ENCODE measurements at regions not wholly inside any gene's neighbourhood (a gene's known extent, or its start where the extent isn't known, plus 50 kb on each side); places are given as distances from the start of the nearest gene placed in this dataset.

GRCh38 chr5:117065800-117066199 lies 491.2 kb upstream of the SEMA6A start:
- no peak overlapping the region for H3K9ac ChIP-seq (ENCODE audit: low read depth, low read length)
- H3K4me3 ChIP-seq (ENCODE audit: low read depth, low read length): no peak overlapping the region
- no peaks in the 10 kb centered on the region for H3K27me3 ChIP-seq (ENCODE audit: control insufficient read depth, insufficient read depth, low read length)
- no peaks in the 10 kb centered on the region for H3K4me1 ChIP-seq (ENCODE audit: control insufficient read depth, insufficient read depth, low read length)
- H3K36me3 ChIP-seq (ENCODE audit: control insufficient read depth, insufficient read depth, low read length): no peaks in the 10 kb centered on the region
- H3K9me3 ChIP-seq (ENCODE audit: control insufficient read depth, insufficient read depth, low read length): no peaks in the 10 kb centered on the region
- no peak overlapping the region for H3K27ac ChIP-seq (ENCODE audit: low read depth, low read length)

- Histone ChIP-seq H3K4me1 (ENCODE audit: control insufficient read depth, insufficient read depth, low read length) (no peaks in the 10 kb centered on the region), H3K4me3 (ENCODE audit: low read depth, low read length) (no peak overlapping the region), H3K27me3 (ENCODE audit: control insufficient read depth, insufficient read depth, low read length) (no peaks in the 10 kb centered on the region), H3K27ac (ENCODE audit: low read depth, low read length) (no peak overlapping the region), H3K9me3 (ENCODE audit: control insufficient read depth, insufficient read depth, low read length) (no peaks in the 10 kb centered on the region), H3K36me3 (ENCODE audit: control insufficient read depth, insufficient read depth, low read length) (no peaks in the 10 kb centered on the region), H3K9ac (ENCODE audit: low read depth, low read length) (no peak overlapping the region)
Observed at GRCh38 chr5:117065161-117065560, 490.5 kb upstream of the SEMA6A start.

GRCh38 chr5:117060099-117060498 lies 485.5 kb upstream of the SEMA6A start:
- no peaks in the 10 kb centered on the region for H3K36me3 ChIP-seq (ENCODE audit: control insufficient read depth, insufficient read depth, low read length)
- H3K27me3 ChIP-seq (ENCODE audit: control insufficient read depth, insufficient read depth, low read length): no peaks in the 10 kb centered on the region
- H3K27ac ChIP-seq (ENCODE audit: low read depth, low read length): no peak overlapping the region
- H3K9ac ChIP-seq (ENCODE audit: low read depth, low read length): no peak overlapping the region
- H3K4me1 ChIP-seq (ENCODE audit: control insufficient read depth, insufficient read depth, low read length): peaks cover 18% of the 10 kb centered on the region
- no peaks in the 10 kb centered on the region for H3K9me3 ChIP-seq (ENCODE audit: control insufficient read depth, insufficient read depth, low read length)
- H3K4me3 ChIP-seq (ENCODE audit: low read depth, low read length): no peak overlapping the region

GRCh38 chr5:117058740-117059139 lies 484.1 kb upstream of the SEMA6A start:
- no peaks in the 10 kb centered on the region for H3K27me3 ChIP-seq (ENCODE audit: control insufficient read depth, insufficient read depth, low read length)

GRCh38 chr5:117055517-117055916 lies 480.9 kb upstream of the SEMA6A start:
- H3K27ac ChIP-seq (ENCODE audit: low read depth, low read length): no peak overlapping the region
- no peaks in the 10 kb centered on the region for H3K36me3 ChIP-seq (ENCODE audit: control insufficient read depth, insufficient read depth, low read length)
- H3K4me3 ChIP-seq (ENCODE audit: low read depth, low read length): no peak overlapping the region

More at GRCh38 chr5:117058740-117059139, 484.1 kb upstream of the SEMA6A start:
- H3K4me1 ChIP-seq (ENCODE audit: control insufficient read depth, insufficient read depth, low read length): peaks cover 32% of the 10 kb centered on the region
- H3K9ac ChIP-seq (ENCODE audit: low read depth, low read length): no peak overlapping the region
- no peak overlapping the region for H3K4me3 ChIP-seq (ENCODE audit: low read depth, low read length)
- H3K9me3 ChIP-seq (ENCODE audit: control insufficient read depth, insufficient read depth, low read length): no peaks in the 10 kb centered on the region
- no peak overlapping the region for H3K27ac ChIP-seq (ENCODE audit: low read depth, low read length)
- no peaks in the 10 kb centered on the region for H3K36me3 ChIP-seq (ENCODE audit: control insufficient read depth, insufficient read depth, low read length)

GRCh38 chr5:117054911-117055310 lies 480.3 kb upstream of the SEMA6A start:
- Histone ChIP-seq H3K9ac (ENCODE audit: low read depth, low read length) (no peak overlapping the region), H3K27me3 (ENCODE audit: control insufficient read depth, insufficient read depth, low read length) (no peaks in the 10 kb centered on the region), H3K27ac (ENCODE audit: low read depth, low read length) (no peak overlapping the region)

More at GRCh38 chr5:117055517-117055916, 480.9 kb upstream of the SEMA6A start:
- no peaks in the 10 kb centered on the region for H3K9me3 ChIP-seq (ENCODE audit: control insufficient read depth, insufficient read depth, low read length)
- H3K27me3 ChIP-seq (ENCODE audit: control insufficient read depth, insufficient read depth, low read length): no peaks in the 10 kb centered on the region
- H3K9ac ChIP-seq (ENCODE audit: low read depth, low read length): no peak overlapping the region
- H3K4me1 ChIP-seq (ENCODE audit: control insufficient read depth, insufficient read depth, low read length): peaks cover 47% of the 10 kb centered on the region

GRCh38 chr5:117054141-117054540 lies 479.5 kb upstream of the SEMA6A start:
- H3K27ac ChIP-seq (ENCODE audit: low read depth, low read length): peak overlapping the region; percentile 50
- no peak overlapping the region for H3K4me3 ChIP-seq (ENCODE audit: low read depth, low read length)
- H3K9ac ChIP-seq (ENCODE audit: low read depth, low read length): no peak overlapping the region
- H3K27me3 ChIP-seq (ENCODE audit: control insufficient read depth, insufficient read depth, low read length): no peaks in the 10 kb centered on the region
- no peaks in the 10 kb centered on the region for H3K9me3 ChIP-seq (ENCODE audit: control insufficient read depth, insufficient read depth, low read length)
- peaks cover 47% of the 10 kb centered on the region for H3K4me1 ChIP-seq (ENCODE audit: control insufficient read depth, insufficient read depth, low read length)
- H3K36me3 ChIP-seq (ENCODE audit: control insufficient read depth, insufficient read depth, low read length): no peaks in the 10 kb centered on the region

More at GRCh38 chr5:117054911-117055310, 480.3 kb upstream of the SEMA6A start:
- peaks cover 47% of the 10 kb centered on the region for H3K4me1 ChIP-seq (ENCODE audit: control insufficient read depth, insufficient read depth, low read length)
- H3K9me3 ChIP-seq (ENCODE audit: control insufficient read depth, insufficient read depth, low read length): no peaks in the 10 kb centered on the region
- no peaks in the 10 kb centered on the region for H3K36me3 ChIP-seq (ENCODE audit: control insufficient read depth, insufficient read depth, low read length)
- no peak overlapping the region for H3K4me3 ChIP-seq (ENCODE audit: low read depth, low read length)

GRCh38 chr5:117041926-117042595 lies 467.4 kb upstream of the SEMA6A start:
- Histone ChIP-seq H3K4me1 (ENCODE audit: control insufficient read depth, insufficient read depth, low read length) (peaks cover 27% of the 10 kb centered on the region), H3K4me3 (ENCODE audit: low read depth, low read length) (peak overlapping the region; percentile 3; the same call in 1 of the 2 replicates), H3K9ac (ENCODE audit: low read depth, low read length) (peak overlapping the region; percentile 31; the same call in 1 of the 2 replicates), H3K9me3 (ENCODE audit: control insufficient read depth, insufficient read depth, low read length) (no peaks in the 10 kb centered on the region), H3K36me3 (ENCODE audit: control insufficient read depth, insufficient read depth, low read length) (no peaks in the 10 kb centered on the region), H3K27ac (ENCODE audit: low read depth, low read length) (peak overlapping the region; percentile 91), H3K27me3 (ENCODE audit: control insufficient read depth, insufficient read depth, low read length) (no peaks in the 10 kb centered on the region)

- H3K36me3 ChIP-seq (ENCODE audit: control insufficient read depth, insufficient read depth, low read length): no peaks in the 10 kb centered on the region
- H3K9me3 ChIP-seq (ENCODE audit: control insufficient read depth, insufficient read depth, low read length): no peaks in the 10 kb centered on the region
- H3K27me3 ChIP-seq (ENCODE audit: control insufficient read depth, insufficient read depth, low read length): no peaks in the 10 kb centered on the region
- H3K4me3 ChIP-seq (ENCODE audit: low read depth, low read length): no peak overlapping the region
- peaks cover 27% of the 10 kb centered on the region for H3K4me1 ChIP-seq (ENCODE audit: control insufficient read depth, insufficient read depth, low read length)
- H3K9ac ChIP-seq (ENCODE audit: low read depth, low read length): no peak overlapping the region
- H3K27ac ChIP-seq (ENCODE audit: low read depth, low read length): no peak overlapping the region
Observed at GRCh38 chr5:117039035-117039434, 464.4 kb upstream of the SEMA6A start.

GRCh38 chr5:117027384-117027783 lies 452.8 kb upstream of the SEMA6A start:
- Histone ChIP-seq H3K36me3 (ENCODE audit: control insufficient read depth, insufficient read depth, low read length) (no peaks in the 10 kb centered on the region), H3K27me3 (ENCODE audit: control insufficient read depth, insufficient read depth, low read length) (no peaks in the 10 kb centered on the region), H3K9ac (ENCODE audit: low read depth, low read length) (no peak overlapping the region), H3K9me3 (ENCODE audit: control insufficient read depth, insufficient read depth, low read length) (no peaks in the 10 kb centered on the region), H3K4me3 (ENCODE audit: low read depth, low read length) (no peak overlapping the region), H3K4me1 (ENCODE audit: control insufficient read depth, insufficient read depth, low read length) (no peaks in the 10 kb centered on the region), H3K27ac (ENCODE audit: low read depth, low read length) (no peak overlapping the region)

- Histone ChIP-seq H3K4me1 (ENCODE audit: control insufficient read depth, insufficient read depth, low read length) (peaks cover 15% of the 10 kb centered on the region), H3K27me3 (ENCODE audit: control insufficient read depth, insufficient read depth, low read length) (no peaks in the 10 kb centered on the region), H3K27ac (ENCODE audit: low read depth, low read length) (no peak overlapping the region), H3K36me3 (ENCODE audit: control insufficient read depth, insufficient read depth, low read length) (no peaks in the 10 kb centered on the region), H3K4me3 (ENCODE audit: low read depth, low read length) (no peak overlapping the region), H3K9me3 (ENCODE audit: control insufficient read depth, insufficient read depth, low read length) (no peaks in the 10 kb centered on the region), H3K9ac (ENCODE audit: low read depth, low read length) (no peak overlapping the region)
Observed at GRCh38 chr5:117020999-117021398, 446.4 kb upstream of the SEMA6A start.
